ENCODE measurements at regions not wholly inside any gene's neighbourhood (a gene's known extent, or its start where the extent isn't known, plus 50 kb on each side); places are given as distances from the start of the nearest gene placed in this dataset.

GRCh38 chr12:124497658-124498057 lies 69.8 kb downstream of the NCOR2 start (continued):
- 0 out of 2 replicates have a peak, but pooled peaks have one; percentile 32 for TF ChIP-seq NFE2L2 (IDR thresholded peaks at IDR 0.05; ENCODE audit: low read depth, low read length)

DNA sequence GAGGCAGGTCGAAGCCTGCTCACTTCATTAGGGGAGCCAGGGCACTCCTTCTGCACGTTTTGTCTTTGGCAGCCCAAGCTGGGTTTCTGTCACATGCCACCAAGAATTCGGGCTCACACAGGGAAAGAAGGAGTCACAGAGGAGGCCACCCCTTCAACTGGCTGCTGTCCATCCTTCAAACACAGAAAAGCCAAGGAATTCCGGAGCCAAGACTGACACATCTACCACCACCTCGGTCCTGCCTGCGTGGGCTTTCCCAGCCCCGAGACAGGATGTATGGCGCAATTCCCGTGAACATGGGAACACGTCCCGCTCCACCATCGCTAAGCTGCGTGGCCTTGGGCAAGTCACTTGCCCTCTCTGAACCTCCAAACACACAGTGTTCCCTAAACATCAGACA lies 70.4 kb downstream of the NCOR2 start:
- Histone ChIP-seq H3K4me2 (ENCODE audit: low read depth, low read length) (no peak overlapping the region), H3K56ac (ENCODE audit: extremely low read depth, insufficient read depth, low read length) (no peak overlapping the region), H4K20me1 (ENCODE audit: insufficient read depth, low read length) (peaks cover 94% of the 10 kb centered on the region), H3K23ac (ENCODE audit: low read depth, low read length) (peak overlapping the region; percentile 48; the same call in 1 of the 2 replicates), H3K9me3 (ENCODE audit: control insufficient read depth, insufficient read depth, low read length) (no peaks in the 10 kb centered on the region), H3K36me3 (ENCODE audit: control insufficient read depth, insufficient read depth, low read length) (peaks cover 13% of the 10 kb centered on the region; the same call in 1 of the 2 replicates), H3K4me1 (ENCODE audit: control insufficient read depth, insufficient read depth, low read length) (peaks cover 34% of the 10 kb centered on the region), H2BK5ac (ENCODE audit: low read depth, low read length, poor library complexity, severe bottlenecking) (peak overlapping the region; percentile 6), H2BK20ac (ENCODE audit: low read depth, low read length) (peak overlapping the region; percentile 36), H4K91ac (ENCODE audit: insufficient read depth, low read depth, low read length) (peak overlapping the region; percentile 58), H3K14ac (replicated peaks; ENCODE audit: low read depth, low read length) (peak overlapping the region; percentile 38; the same call in 1 of the 2 replicates), H3K9me1 (ENCODE audit: insufficient read depth, low read length) (peaks cover 24% of the 10 kb centered on the region), H2BK120ac (ENCODE audit: low read depth, low read length) (peak overlapping the region; percentile 36), H4K8ac (ENCODE audit: low read depth in 2 of 2, low read length in 2 of 2) (peak overlapping the region in 1 of 2 experiments; percentile 13; a peak in 1 of 4 replicates), H3K27ac (ENCODE audit: insufficient read depth, low read length) (peak overlapping the region; percentile 6; the same call in 1 of the 2 replicates), H2AK9ac (replicated peaks; ENCODE audit: low read depth, low read length, poor library complexity) (peak overlapping the region; percentile 8), H4K5ac (ENCODE audit: low read depth, low read length) (no peak overlapping the region), H2BK15ac (ENCODE audit: low read depth, low read length) (peak overlapping the region; percentile 57; the same call in 1 of the 3 replicates), H2AK5ac (ENCODE audit: low read depth, low read length) (peak overlapping the region; percentile 46), H2AFZ (replicated peaks; ENCODE audit: low read length, poor library complexity) (peak overlapping the region; percentile 3), H3K79me1 (ENCODE audit: low read depth in 1 of 2, low read length in 2 of 2) (peaks cover 24 to 95% of the 10 kb centered on the region in 2 experiments), H3K4me3 (ENCODE audit: insufficient read depth, low read depth, low read length) (no peak overlapping the region), H3K18ac (ENCODE audit: low read depth, low read length) (0 out of 2 replicates have a peak overlapping the region, but pooled peaks have one; percentile 8), H3K4ac (ENCODE audit: low read depth, low read length) (peak overlapping the region; percentile 78), H3K27me3 (ENCODE audit: control insufficient read depth, insufficient read depth, low read length) (no peaks in the 10 kb centered on the region), H3K9ac (ENCODE audit: low read depth, low read length) (no peak overlapping the region)
- ChIA-PET POLR2A (ENCODE audit: unreplicated experiment) (no interaction called here), CTCF (no interaction called here)
- DNase-seq, result peak; percentile 88
- peak; percentile 10 for ATAC-seq (ENCODE audit: low read depth)
- WGBS, 2 experiments (ENCODE audit: extremely low coverage in 2 of 2, insufficient read length in 1 of 2), result 20% methylated on average over 9 of the region's 13 CpGs; no CpG with 5 or more reads in 1 of the 2 experiments
- 0 out of 2 replicates have a peak, but pooled peaks have one; percentile 3 for TF ChIP-seq FOS (IDR thresholded peaks at IDR 0.05; ENCODE audit: low read depth, low read length)
- TF ChIP-seq CEBPB (IDR thresholded peaks at IDR 0.05; ENCODE audit: low read depth, low read length), result peak; percentile 99
- TF ChIP-seq, protein P1, sequence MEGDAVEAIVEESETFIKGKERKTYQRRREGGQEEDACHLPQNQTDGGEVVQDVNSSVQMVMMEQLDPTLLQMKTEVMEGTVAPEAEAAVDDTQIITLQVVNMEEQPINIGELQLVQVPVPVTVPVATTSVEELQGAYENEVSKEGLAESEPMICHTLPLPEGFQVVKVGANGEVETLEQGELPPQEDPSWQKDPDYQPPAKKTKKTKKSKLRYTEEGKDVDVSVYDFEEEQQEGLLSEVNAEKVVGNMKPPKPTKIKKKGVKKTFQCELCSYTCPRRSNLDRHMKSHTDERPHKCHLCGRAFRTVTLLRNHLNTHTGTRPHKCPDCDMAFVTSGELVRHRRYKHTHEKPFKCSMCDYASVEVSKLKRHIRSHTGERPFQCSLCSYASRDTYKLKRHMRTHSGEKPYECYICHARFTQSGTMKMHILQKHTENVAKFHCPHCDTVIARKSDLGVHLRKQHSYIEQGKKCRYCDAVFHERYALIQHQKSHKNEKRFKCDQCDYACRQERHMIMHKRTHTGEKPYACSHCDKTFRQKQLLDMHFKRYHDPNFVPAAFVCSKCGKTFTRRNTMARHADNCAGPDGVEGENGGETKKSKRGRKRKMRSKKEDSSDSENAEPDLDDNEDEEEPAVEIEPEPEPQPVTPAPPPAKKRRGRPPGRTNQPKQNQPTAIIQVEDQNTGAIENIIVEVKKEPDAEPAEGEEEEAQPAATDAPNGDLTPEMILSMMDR (conservative IDR thresholded peaks at IDR 0.05; ENCODE audit: low read depth, low read length), result no peak
- no peak for TF ChIP-seq MAFK (IDR thresholded peaks at IDR 0.05; ENCODE audit: low read depth, low read length)
- peak; percentile 60; the same call in 1 of the 2 replicates for TF ChIP-seq BHLHE40 (IDR thresholded peaks at IDR 0.05; ENCODE audit: low read depth, low read length)
- TF ChIP-seq, protein P2, sequence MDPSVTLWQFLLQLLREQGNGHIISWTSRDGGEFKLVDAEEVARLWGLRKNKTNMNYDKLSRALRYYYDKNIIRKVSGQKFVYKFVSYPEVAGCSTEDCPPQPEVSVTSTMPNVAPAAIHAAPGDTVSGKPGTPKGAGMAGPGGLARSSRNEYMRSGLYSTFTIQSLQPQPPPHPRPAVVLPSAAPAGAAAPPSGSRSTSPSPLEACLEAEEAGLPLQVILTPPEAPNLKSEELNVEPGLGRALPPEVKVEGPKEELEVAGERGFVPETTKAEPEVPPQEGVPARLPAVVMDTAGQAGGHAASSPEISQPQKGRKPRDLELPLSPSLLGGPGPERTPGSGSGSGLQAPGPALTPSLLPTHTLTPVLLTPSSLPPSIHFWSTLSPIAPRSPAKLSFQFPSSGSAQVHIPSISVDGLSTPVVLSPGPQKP (IDR thresholded peaks at IDR 0.05; ENCODE audit: borderline replicate concordance, low read depth, low read length), result no peak
- TF ChIP-seq CHD1 (IDR thresholded peaks at IDR 0.05; ENCODE audit: low read depth, low read length), result no peak
- in situ Hi-C loops (cut with MboI; ENCODE audit: low sequenced_read_pairs), result no loop called here
- intact Hi-C loops (cut with micrococcal nuclease), result loop anchor here (5.0 kb wide), 2 partner anchors 110 to 270 kb away; no protein-coding TSS in a partner anchor
- no TSS peak for BruUV-seq (replicated peaks)
- dilution Hi-C loops (cut with HindIII; ENCODE audit: low sequenced_read_pairs, unreplicated experiment), result no loop called here

Measured in IMR-90 (cell line).